Cardiac septum (tissue), 1 donor: ENCODE measurements at regions not wholly inside any gene's neighbourhood (a gene's known extent, or its start where the extent isn't known, plus 50 kb on each side); places are given as distances from the start of the nearest gene placed in this dataset.

Experiments
- DNase-seq: peaks from one replicate; pipeline ENCODE4 v3.0.0-alpha.2; 2020; ENCODE audit warnings: low spot score
- intact Hi-C: fragments of 100-400 bp; cut with DNase I; formaldehyde crosslinking; loops from one replicate; pipeline ENCODE4 v1.14.0; 2022
- donor health status: DM: no; HTN: no; CAD: no.

DNA sequence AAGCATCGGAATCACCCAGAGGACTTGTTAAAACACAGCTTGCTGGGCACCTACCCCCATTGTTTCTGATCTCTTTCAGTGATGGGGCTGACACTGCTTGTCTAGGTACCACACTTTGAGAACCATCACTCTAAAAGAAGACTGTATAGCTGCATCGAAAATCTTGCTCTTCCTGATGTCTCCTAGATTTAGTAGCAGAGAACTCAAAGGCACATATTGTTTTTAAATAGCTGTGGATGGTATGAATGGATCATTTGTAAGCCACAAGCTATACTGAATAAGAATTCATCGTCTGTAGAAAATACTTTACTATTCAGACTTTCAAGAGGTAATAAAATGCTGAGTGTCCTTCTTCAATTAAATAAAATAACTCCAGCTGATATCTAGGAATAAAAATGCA is 405.4 kb downstream of the ANKRD50 start:
- intact Hi-C loops: no loop called here
- no peak for DNase-seq

DNA sequence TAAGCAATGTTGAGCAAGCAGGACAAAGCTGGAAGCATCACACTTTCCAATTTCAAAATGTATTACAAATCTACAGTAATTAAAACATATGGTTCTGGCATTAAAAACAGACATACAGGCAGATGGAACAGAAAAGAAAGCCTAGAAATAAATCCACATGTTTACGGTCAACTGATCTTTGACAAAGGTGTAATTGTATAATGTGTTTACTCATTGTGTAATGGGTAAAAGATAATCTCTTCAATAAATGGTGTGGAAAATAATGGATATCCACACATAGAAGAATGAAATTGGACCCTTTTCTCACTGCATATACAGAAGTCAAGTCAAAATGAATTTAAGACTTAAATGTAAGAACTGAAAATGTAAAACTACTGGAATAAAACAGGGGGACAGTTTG is 394.2 kb downstream of the ANKRD50 start:
- intact Hi-C loops: no loop called here
- no peak for DNase-seq

DNA sequence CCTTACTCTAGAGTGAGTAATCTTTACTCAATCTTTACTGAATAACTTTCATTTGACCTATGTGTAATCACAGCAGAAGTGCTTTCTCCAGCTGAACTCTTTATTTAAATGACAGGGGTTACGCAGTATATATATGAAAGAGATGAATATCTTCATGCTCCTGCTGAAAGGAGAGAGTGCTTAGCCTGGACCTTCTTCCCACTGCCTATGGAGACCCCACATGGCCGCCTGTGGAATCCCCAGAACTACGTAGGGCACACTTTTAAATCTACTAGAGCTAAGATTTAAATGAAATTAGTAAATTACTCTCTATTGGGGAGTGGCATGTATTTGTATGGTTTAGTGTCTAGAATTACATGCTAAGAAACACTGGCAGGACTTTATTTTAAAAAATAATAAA is 391.2 kb downstream of the ANKRD50 start:
- intact Hi-C loops: no loop called here
- DNase-seq: no peak

DNA sequence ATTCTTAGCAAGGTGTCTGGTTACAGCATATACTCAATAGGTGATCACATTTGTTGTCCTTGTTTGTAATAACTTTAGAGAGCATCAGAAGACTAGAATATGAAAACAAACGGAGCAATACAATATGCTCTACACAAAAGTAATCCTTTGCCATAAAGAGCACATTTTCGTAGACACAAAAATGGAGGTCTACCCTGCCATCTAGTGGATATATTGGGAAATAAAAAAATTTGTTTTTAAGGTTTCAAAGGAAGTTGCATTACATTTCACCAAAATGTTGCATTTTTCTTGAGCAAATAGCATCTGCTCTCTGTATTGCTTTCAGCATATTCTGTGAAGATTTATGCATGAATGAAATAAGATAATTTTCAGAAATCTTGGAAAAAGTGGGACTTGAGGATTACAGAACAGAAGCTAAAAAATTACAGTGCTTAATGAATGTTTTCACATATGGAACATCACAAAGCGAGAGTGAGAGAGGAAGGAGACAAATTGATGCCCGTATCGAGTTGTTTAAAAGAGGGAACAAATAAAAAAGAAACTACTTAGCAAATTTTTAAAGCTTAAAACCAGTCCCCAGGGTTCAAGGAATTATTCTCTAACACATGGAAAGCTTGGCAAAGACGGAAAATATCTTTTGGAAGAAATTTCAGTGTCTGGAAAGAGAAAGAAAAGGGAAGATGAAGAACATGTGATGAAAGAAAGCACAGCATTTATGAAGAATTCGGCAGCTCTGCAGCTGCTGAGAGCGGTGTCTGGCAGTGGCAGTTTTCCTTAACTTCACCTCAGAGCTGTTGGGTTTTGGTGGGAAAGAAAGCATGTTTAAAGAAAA is 390.1 kb downstream of the ANKRD50 start:
- no peak for DNase-seq
- intact Hi-C loops: no loop called here

DNA sequence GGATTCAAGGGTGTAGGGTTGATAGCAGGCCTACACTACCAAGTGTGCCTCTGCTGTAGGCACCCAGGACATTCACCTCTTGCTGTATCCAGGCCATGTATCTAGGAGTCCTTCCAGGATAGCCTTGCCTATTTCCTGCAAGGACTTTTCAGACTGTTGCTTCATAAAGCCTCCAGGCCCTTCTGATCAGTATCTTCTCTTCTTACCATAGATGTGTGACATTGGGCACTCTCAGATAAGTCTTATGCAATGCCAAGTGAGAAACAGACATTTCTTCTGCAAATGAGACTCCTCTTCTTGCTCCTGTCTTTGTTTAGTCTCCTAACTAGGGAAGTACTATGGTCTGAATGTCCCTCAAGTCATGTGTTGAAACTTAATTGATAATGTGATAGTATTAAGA is 386.8 kb downstream of the ANKRD50 start:
- intact Hi-C loops: no loop called here
- no peak for DNase-seq

DNA sequence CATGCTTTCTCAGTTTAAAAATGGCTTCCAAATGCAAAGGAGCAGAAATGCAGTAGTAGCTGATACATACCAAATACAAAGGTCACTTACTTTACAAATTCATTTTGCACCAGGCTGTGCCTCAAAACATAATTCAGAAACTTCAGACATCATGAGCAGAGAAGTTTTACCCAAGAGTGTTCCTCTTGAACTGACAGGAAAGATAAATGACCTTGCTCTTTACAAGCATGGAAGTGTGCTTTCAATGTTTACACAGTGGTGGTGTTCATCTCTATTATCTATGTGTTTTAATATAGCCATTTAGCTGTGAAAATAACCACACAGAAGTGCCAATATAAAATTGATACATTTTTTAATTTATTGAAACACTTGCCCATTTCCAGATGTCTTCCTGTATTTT is 383.4 kb downstream of the ANKRD50 start:
- DNase-seq: no peak
- intact Hi-C loops: no loop called here

DNA sequence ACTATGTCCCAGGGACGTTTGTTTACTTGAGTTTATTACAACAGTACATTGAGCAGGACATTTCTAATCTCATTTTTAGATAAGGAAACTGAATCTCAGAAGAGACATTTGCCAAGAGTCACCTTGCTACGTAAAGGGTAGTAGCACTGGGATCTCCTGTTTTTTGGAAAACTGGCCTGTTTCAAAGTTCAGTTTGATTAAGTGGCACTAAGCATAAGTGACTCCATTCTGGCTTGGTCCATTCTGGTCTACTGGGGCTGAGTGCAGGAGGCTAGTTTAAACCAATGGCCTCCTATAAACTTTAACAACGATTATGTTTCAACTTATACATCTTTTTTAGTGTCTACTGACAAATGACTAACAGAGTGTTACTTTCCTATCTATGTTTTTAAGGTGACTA is 382.5 kb downstream of the ANKRD50 start:
- intact Hi-C loops: loop anchor here (5.0 to 10.0 kb wide), 3 partner anchors 382 to 952 kb away; partner anchors contain the start of gene ANKRD50
- no peak for DNase-seq

DNA sequence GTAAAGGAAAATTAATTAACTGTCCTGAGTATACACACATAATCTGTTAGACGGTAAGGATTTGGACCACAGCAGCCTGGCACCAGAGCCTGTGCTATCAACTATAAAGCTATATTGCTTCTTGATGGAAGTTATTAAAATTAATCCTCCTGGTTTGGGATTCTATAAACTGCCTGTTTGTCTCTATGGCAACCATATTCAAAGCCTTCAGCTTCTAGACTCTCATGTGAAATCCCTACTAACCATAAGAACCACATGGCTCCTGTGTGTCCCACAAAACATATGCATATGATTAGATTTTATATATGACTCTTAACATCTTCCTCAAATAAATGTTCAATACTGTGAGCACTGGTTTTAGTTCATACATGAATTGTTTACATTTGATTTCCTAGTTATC is 380.8 kb downstream of the ANKRD50 start:
- intact Hi-C loops: loop anchor here (5.0 to 10.0 kb wide), 3 partner anchors 381 to 951 kb away; partner anchors contain the start of gene ANKRD50
- DNase-seq: no peak

DNA sequence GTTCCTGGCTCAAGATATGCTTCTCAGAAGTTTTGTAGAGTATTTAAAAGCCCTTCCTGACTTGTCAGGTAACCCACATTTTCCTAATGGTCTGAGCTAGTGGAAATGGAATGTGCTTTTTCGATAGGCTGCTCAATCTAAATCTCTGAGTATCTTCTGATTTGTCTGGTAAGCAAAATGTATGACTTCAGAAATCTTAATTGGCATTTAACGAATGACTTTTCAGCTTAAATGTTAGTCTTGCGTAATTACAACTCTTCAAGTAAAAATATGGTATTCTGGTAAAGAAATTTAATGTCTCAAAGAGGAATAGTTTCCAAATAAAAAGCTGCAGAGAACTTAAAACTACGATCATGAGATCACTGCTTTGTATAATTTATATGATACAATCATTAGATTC is 379.1 kb downstream of the ANKRD50 start:
- DNase-seq: no peak
- intact Hi-C loops: loop anchor here (5.0 to 10.0 kb wide), 3 partner anchors 379 to 949 kb away; partner anchors contain the start of gene ANKRD50

DNA sequence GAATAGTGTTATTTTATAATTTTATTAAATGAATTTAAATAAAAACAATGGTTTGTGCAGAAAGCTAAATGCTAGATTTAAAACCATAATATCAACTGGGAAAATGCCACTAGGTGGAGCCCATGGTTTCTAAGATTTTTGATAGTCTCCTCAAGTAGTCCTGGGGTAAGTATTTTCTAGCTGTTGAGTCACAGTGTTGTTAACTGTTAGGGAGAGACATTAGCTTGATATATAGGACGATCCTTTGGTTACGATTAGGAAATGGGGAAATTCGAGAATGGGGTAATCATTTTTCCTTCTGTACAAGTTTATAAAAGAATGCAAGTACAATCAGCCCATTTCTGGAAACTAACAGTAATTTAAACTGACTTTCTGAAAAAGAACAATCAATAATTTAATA is 378.4 kb downstream of the ANKRD50 start:
- no peak for DNase-seq
- intact Hi-C loops: loop anchor here (2.0 to 10.0 kb wide), 4 partner anchors 378 to 948 kb away; partner anchors contain the start of gene ANKRD50

DNA sequence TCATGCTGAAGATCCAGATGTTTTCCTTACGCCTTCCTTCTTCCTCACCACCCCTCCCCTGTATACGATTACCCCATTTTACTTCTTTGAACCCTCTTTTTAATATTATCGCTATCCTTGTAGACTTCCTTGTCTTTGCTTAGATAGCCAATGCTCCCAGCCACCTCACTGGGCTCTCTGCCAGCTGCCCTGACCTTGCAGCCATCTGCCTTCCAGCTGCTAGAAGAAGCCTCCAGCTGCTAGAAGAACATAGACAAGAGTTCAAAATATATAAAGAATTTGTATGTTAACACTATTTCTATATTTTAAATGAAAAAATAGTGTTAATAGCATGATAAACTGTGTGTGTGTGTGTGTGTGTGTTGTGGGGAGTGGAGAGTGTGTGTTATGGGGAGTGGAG is 374.7 kb downstream of the ANKRD50 start:
- intact Hi-C loops: loop anchor here (10.0 kb wide), 1 partner anchor 597 kb away; no protein-coding TSS in a partner anchor
- DNase-seq: no peak

DNA sequence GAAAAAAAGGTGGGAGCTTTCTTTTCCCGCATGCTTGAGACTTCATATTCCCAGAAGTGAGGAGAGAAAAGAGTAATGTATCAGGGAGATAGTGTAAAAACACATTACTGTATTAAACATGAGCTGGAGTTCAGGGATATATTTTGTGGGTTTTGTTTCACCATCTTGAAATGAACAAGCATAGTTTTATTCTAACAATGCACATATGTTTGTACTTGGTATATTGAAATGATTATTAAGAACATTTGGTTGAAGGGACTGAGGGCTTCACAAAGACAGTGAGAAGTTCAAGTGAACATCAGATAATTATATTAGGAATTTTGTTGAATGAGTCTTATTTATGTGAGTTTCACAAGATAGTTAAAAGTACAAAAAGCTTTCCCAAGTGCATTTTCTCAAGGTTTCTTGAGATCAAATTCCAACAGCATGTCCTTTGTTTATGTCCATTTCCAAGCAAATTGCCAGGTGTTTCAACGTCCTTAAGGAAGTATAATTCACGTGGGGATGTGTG is 368.8 kb downstream of the ANKRD50 start:
- DNase-seq: no peak
- intact Hi-C loops: no loop called here

DNA sequence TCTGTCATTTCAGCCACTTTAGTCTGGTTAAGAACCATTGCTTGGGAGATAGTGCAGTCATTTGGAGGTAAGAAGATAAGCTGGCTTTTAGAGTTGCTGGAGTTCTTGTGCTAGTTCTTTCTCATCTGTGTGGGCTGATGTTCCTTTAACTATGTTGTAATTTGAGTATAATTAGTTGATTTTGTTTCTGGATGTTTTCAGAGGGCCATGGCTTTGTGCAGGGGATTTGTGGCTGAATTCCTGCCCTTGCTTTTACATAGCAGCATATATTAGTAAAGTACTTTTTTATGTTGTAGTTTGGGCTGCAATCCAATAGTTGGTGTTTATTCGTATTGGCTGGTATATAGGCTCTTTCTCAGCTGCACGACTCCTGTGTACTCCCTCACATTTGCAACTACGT is 339.6 kb downstream of the ANKRD50 start:
- no peak for DNase-seq
- intact Hi-C loops: no loop called here

DNA sequence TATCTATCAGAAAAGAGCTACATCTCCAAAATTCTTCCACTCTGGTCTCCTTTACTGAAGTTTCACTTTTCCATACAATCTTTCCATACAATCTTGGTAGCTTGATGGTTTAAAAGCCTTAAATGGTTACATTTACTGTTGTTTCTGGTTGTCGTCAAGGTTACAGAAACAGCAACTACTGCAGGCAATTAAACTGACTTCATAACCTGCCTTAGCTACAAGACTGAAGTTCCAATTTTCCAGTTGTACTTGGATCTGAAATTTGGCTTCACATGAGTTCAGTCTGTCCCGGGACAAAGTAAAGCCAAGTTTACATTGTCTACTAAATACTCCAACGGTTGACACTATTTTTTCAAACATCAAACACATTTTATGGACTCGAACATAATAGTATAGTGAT is 326.4 kb downstream of the ANKRD50 start:
- no peak for DNase-seq
- intact Hi-C loops: no loop called here

DNA sequence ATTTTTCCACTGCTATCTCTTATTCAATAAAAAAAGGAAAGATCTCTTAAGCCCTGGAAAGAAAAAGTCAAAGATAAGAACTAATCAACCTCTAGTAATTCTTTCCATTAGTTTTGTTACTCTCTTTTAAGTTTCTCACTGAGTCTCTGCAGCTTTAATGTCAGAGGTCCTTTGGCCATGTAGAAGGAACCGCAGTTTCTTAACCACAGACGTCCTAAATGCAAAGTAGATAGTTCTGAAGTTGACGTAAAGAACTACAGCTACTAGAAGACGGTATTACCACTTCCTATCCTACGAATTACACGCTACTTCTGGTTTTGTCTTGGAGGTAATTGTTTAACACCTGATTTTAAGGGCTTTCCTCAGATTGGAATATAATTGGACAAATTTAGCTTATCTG is 325.9 kb downstream of the ANKRD50 start:
- DNase-seq: no peak
- intact Hi-C loops: no loop called here

DNA sequence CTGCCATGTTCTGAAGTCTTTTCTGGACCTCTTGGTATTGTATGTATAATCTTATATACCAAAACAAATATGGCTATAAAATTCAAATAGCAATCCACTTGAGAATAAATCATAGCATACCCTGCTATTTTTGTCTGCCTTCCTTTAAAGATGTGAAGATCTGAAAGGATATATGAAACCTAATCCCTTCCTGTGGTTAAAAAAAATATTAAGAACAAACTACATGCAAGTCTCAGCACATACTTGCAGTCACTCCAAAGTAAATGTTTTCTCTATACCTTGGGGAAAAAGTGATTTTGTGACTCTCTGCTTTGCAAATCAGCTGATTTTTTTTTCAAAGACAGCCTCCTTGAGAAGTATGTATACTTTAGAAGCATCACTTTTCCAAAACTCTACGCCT is 322.9 kb downstream of the ANKRD50 start:
- intact Hi-C loops: no loop called here
- DNase-seq: no peak

DNA sequence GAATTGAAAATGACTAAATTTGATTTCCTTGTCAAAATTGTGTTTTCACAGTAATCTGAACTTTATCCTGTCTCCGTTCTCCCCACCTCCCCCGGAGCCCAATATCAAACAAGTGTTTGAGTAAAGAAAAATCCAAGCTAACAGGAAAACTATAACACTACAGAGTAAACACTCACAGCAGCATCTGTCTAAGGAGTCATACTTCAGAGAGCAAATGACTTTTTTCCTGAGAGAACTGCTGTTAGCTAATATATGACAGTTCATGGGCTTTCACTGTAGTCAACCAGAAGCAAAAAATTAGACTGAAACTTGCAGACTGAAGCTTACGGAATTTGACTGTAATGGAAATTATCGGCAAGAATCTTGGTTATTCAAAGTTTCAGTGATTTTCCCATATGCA is 321.7 kb downstream of the ANKRD50 start:
- intact Hi-C loops: no loop called here
- no peak for DNase-seq

DNA sequence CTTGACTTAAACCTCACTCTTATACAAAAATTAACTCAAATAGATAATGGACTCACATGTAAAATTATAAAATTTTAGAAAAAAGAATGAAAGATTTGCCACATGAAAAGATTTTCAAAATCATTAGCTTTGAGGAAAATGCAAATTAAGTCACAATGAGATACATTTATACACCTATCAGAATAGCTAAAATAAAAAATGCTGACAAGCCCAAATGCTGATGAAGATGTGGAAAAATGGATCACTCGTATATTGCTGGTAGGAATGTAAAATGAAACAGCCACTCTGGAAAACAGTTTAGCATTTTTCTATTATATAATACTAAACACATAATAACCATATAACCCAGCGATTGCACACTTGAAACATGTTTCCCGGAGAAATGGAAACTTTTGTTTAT is 316.2 kb downstream of the ANKRD50 start:
- no peak for DNase-seq
- intact Hi-C loops: no loop called here

DNA sequence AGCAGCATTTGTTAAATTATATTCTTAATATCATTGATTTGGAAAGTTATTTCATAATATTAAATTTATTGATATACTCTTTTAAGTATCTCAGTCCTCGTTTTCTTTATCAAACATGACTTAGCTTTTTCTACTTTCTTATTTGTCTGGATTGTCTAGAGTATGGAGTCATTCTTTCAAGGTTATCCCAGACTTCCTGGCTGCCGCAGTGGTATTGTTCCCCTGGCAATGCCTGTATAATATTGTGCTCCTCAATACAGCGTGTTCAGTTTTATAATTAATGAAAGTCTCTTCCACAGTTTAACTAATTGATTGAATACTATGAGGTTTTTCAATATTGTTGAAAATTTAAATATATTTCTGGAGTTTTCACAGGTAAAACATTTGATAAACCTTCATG is 310.9 kb downstream of the ANKRD50 start:
- no peak for DNase-seq
- intact Hi-C loops: no loop called here

DNA sequence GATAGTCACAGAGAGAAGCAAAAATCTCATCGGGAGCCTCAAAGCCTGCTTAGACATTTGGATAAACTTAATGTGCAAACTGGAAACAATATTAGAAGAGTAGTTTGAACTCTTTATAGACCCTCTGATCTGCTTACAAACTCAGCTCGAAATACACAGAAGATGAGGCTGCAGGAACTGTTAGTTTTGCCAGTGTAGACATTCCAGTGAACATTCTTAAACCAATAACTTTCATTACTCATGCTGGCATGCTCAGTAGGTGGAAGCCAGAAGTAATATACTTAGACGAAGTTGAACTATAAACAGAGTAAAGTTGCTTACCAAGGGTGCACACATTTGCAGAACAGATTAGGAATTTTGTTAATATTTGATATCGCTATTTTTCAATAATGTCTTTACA is 303.5 kb downstream of the ANKRD50 start:
- intact Hi-C loops: no loop called here

DNA sequence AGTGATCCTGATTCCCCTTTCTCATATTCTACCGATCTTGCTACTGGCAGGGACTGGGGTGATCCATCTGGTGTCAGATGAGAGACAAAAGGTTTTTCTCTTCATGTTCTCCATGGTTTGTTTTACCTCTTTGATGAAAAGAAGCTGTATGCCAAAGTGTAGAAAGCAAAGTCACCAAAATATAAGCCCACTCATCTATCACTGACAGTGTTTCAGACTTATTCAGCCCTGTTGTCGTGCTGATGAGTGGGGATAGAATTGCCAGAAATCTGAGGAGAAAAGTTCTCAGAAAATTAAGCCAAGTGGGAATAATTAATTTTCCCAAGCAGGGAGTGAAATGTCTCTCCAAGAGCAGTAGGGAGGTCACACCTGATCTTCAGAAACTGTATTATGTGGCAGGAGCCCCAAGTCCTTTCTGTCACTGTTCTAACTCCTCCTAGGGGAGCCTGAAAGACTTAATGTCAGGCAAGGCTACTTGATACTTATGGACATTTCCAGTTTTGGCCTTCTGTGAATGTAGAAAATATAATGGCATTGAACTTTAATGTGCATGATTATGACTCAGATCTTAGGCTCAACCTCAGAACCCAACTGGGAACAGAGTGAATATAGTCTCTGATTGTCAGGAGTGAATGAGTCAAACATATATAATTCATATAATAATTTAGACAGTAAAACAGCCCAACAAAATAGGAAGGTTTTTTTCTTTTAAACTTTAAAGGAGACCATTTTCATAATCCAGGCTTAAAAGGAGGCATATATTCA is 298.1 kb downstream of the ANKRD50 start:
- intact Hi-C loops: no loop called here

More for the DNA sequence above, 303.5 kb downstream of the ANKRD50 start:
- no peak for DNase-seq

More for the DNA sequence above, 298.1 kb downstream of the ANKRD50 start:
- no peak for DNase-seq
